HG02970 (cell line): ENCODE measurements at regions not wholly inside any gene's neighbourhood (a gene's known extent, or its start where the extent isn't known, plus 50 kb on each side); places are given as distances from the start of the nearest gene placed in this dataset.

Source experiments
- ATAC-seq: cut with Tn5 transposase; IDR thresholded peaks from one replicate; pipeline ENCODE4 v1.9.1; 2021; ENCODE audit warnings: mild to moderate bottlenecking, moderate library complexity, moderate number of reproducible peaks; ENCODE audit not compliant: unreplicated experiment, low FRiP score

- ATAC-seq = no peak
These were observed 262.9 kb upstream of the TRPM3 start for GRCh38 chr9:71384343-71384742.

GRCh38 chr9:71383308-71383940, 262.0 kb upstream of the TRPM3 start:
- no peak for ATAC-seq

- no peak for ATAC-seq
These were observed 246.7 kb upstream of the TRPM3 start for GRCh38 chr9:71368157-71368556.

GRCh38 chr9:71364186-71364955, 242.9 kb upstream of the TRPM3 start:
- no peak for ATAC-seq

- no peak for ATAC-seq
These were observed 242.0 kb upstream of the TRPM3 start for GRCh38 chr9:71363286-71363961.

- no peak for ATAC-seq
These were observed 239.9 kb upstream of the TRPM3 start for GRCh38 chr9:71361357-71361756.

- no peak for ATAC-seq
These were observed 235.9 kb upstream of the TRPM3 start for GRCh38 chr9:71357346-71357745.

GRCh38 chr9:71355884-71356283, 234.5 kb upstream of the TRPM3 start:
- no peak for ATAC-seq

GRCh38 chr9:71353720-71354119, 232.3 kb upstream of the TRPM3 start:
- no peak for ATAC-seq

- no peak for ATAC-seq
These were observed 231.4 kb upstream of the TRPM3 start for GRCh38 chr9:71352837-71353236.

- no peak for ATAC-seq
These were observed 227.8 kb upstream of the TRPM3 start for GRCh38 chr9:71349218-71349617.

GRCh38 chr9:71333321-71333720, 211.9 kb upstream of the TRPM3 start:
- ATAC-seq = no peak

- no peak for ATAC-seq
These were observed 210.2 kb upstream of the TRPM3 start for GRCh38 chr9:71331603-71332002.

GRCh38 chr9:71329873-71330272, 208.5 kb upstream of the TRPM3 start:
- no peak for ATAC-seq

- no peak for ATAC-seq
These were observed 204.9 kb upstream of the TRPM3 start for GRCh38 chr9:71326360-71326759.

- ATAC-seq = no peak
These were observed 201.9 kb upstream of the TRPM3 start for GRCh38 chr9:71323357-71323756.

- ATAC-seq = no peak
These were observed 200.9 kb upstream of the TRPM3 start for GRCh38 chr9:71322311-71322710.

GRCh38 chr9:71308454-71308853, 187.0 kb upstream of the TRPM3 start:
- no peak for ATAC-seq

- peak; percentile 54 for ATAC-seq
These were observed 184.7 kb upstream of the TRPM3 start for GRCh38 chr9:71306134-71306533.

GRCh38 chr9:71303351-71303750, 181.9 kb upstream of the TRPM3 start:
- ATAC-seq = no peak

- no peak for ATAC-seq
These were observed 181.4 kb upstream of the TRPM3 start for GRCh38 chr9:71302776-71303175.

- no peak for ATAC-seq
These were observed 174.5 kb upstream of the TRPM3 start for GRCh38 chr9:71295928-71296327.
